Tongue (tissue), 1 donor: ENCODE measurements at regions not wholly inside any gene's neighbourhood (a gene's known extent, or its start where the extent isn't known, plus 50 kb on each side); places are given as distances from the start of the nearest gene placed in this dataset.
"Not testable (repeated sequence)": the region's sequence is repeated elsewhere in the genome, so short reads cannot be mapped to it uniquely, and the experiment has no call there.

Experiments used
- DNase-seq: peaks from one replicate; pipeline ENCODE4 v3.0.0-alpha.2; 2015

DNA sequence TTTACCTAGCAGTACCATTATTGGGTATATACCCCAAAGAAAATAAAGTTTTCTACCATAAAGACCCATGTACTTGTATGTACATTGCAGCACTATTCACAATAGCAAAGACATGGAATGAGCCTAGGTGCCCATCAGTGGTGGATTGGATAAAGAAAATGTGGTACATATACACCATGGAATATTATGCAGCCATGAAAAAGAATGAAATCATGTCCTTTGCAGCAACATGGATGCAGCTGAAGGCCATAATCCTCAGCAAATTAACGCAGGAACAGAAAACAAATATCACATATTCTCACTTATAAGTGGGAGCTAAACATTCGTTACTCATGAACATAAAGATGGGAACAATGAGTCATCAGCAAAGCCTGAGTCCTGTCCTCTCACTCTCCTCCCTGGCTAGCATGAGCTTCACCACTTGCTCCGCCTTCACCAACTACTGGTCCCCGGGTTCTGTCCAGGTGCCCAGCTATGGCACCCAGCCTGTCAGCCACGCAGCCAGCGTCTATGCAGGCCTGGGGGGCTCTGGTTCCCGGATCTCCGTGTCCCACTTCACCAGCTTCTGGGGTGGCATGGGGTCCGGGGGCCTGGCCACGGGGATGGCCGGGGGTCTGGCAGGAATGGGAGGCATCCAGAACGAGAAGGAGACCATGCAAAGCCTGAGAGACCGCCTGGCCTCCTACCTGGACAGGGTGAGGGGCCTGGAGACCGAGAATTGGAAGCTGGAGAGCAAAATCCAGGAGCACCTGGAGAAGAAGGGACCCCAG lies 562.1 kb downstream of the ZNF674 start:
- not testable (repeated sequence) for DNase-seq

DNA sequence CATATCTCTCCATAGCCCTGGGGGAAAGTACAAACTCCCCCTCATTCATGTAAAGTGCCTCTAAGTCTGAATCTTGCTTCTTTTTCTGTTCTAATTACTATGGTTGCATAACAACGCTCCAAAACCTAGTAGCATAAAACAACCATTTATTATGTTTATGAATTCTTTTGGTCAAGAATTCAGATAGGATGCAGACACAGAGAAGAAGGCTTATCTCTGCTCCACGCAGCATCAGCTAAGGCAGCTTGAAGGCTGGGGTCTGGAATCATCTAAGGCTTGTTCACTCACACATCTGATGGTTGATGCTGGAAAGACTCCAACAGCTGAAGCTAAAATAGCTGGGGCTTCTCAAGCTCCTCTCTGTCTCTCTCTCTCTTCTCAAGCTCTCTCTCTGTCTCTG lies 564.5 kb downstream of the ZNF674 start:
- no peak for DNase-seq

DNA sequence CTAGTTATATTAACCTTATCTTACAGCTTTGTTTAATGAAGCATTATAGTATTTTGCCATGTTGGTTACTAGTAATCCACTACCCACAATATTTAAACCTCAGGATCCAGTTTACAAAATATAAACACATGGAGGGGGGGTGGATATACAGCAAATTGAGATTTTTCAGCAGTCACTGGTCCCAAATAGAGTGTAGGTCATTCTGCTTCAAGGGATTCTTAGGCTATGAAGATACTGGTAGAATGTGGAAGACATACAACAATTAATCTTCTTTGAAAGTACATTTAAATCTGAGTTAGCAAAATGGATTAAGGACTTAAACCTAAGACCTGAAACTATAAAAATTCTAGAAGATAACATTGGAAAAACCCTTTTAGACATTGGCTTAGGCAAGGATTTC lies 569.6 kb downstream of the ZNF674 start:
- no peak for DNase-seq

DNA sequence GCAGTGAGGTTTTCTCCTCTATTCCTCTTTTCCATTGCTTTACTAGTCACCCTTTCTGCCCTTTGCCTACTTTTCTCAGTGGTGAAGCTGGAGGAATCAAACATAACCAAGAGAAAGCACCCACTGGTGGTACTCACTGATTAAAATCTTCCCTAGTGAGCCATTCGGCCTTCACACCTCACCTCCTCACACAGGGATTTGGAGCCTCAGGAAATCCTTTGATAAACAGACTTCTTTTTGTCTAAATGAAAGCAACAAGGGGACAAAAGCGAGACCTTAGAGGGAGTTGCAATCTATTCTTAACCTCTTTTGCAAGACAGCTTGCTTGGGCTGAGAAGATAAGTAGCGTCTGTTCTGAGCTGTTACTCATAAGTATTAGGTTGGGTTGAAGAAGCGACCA lies 572.6 kb downstream of the ZNF674 start:
- DNase-seq, result no peak

DNA sequence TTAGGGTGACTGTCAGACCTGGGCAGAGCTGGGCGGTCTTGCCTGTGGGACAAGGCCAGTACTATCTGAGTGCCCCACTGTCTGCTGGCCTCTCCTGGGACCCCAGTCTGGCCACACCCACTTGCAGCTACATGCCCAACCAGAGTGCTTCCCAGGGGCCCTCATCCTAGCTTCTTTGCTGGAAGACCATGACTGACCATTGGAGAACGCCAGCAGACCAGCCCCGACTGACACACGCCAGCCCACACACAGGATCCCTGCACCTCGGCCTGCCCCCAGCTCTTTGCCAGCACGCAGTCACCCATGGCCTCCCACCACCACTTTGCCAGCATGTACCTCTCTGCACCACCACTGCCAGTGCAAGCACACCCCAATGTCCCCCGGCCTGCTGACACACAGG lies 585.7 kb downstream of the ZNF674 start:
- DNase-seq, result no peak

DNA sequence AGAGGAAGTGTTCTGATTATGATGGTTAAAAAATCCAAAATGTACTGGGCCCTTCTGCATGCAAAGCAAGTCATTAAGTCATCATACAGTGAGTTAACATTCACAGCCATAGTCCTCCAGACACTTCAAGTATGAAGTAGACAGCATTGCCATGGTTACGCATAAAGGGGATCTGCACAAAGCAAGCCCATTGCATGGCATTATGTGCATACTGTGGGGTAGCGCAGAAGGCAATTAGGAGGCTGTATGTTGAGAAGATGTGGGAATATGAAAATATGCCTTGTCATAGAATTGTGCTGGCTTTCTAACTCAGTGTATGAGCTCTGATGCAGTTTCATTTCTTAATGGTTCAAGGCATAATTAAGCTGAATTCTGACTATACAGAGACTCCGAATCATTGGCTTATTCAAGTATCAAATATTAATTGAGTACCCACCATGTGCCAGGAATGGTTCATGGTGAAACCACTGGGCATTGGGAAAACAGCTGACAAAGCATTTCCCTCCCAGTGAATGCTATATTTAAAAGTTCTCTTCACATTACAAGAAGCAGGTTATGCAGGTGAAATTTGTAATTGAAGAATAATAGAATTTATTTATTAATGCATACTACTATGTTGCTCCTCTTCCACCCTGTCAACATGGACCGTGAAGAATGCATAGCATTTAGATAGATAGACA lies 588.9 kb downstream of the ZNF674 start:
- DNase-seq, result no peak

DNA sequence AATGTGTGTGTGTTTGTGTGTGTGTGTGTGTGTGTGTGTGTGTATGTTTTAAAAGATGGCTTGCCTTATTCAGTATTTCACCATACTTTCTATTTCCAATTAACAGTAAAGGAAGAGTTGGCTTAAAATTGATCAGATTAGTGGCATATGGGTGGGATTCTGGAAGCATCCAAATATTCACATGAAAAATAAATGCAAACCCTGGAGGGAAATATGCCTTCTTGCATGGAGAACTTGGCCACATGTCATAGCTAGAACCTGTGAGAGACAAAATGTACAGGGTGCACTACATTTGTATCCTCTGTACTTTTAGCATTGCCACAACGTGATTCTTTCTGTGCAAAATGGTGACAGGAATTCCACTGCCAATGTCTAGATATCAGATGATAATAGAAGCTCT lies 589.6 kb downstream of the ZNF674 start:
- DNase-seq, result no peak

DNA sequence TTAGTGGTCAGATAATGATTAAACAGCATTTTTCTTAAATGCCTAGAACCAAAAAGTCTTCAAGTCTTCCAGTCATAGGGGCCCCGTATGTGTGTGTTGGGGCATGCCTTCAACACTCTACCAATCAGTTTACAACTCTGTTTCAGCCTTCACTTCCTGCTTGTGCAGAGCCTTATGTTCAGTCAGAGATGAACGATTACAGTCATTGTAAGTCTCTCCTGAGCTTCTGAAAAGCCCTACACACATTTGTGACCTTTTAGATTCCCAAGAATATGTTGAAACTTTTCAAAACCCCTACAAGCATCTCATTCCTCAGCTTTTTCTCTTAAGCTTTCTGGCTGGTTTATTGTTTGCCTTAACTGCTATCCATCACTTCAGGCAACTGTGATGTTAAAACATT lies 591.2 kb downstream of the ZNF674 start:
- no peak for DNase-seq

DNA sequence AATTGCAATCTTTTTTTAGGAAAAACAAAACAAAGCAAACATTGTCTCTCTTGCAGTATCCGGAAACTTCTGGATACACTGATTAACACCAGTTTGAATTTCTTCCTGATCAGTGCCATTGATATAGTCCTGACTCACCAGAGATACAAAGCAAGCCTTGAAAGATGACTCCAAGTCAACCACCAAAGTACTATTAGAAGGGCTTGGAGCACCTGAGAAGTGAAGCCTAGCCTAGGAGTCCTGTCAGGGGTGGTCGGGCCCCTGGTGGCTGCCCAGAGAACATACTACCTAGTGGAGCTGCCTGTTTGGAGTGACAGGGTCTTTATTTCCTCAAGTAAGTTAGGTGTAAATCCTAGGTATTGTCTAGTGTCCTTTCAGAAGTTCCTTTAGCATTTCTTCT lies 593.2 kb downstream of the ZNF674 start:
- DNase-seq, result no peak

DNA sequence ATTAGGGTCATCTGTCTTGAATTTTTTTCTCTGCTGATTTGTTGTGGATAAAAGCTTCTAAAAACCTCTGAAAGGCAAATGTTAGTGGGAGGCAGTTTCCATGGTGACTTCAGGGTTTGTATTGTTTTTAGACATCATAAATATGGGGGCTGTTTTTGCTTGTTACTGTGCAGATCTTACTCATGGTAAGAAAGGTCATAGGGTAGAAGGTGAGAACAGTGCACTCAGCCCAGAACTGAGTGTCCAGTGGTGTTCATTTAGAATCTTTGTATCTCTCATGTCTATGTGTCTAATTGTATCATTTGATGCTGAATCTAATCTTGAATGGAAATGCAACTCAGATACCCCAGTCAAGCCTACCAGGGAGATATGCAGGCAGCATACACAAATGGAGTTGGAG lies 609.8 kb downstream of the ZNF674 start:
- no peak for DNase-seq

DNA sequence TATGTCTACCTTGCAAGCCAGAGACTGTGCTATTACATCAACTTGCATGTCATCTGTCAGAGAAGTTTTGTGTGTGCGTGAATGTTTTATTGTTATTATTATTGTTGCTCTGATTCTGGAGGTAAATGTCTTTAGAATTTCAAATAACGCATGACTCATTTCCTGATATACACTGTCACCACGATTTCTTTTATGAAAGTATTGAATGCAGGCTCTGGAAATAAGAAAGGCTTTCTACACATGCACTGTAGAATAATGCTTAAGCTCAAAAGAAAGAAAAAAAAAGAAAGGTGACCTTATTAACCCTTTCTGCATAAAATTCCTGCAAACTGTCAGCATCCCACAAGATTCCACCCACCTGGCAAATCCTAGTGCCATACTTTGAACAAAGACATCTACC lies 632.9 kb downstream of the ZNF674 start:
- DNase-seq, result no peak

DNA sequence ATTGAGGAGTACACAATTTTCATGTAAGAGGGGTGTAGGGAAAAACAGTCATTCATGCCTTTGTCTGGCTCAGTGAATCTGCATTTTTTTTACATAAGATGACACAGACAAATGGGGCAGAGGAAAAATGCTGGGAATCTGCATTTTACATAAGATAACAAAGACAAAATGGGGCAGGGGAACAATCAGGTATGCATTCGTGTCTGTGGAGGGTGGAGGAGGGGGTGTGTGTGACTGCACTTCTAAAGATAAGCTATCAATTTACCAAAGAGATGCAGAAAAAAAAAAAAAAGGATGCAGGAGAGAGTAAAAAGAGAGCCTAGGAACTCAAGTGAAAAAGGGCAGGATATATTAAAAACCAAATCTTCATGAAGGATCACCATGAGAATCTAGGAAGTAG lies 637.4 kb downstream of the ZNF674 start:
- DNase-seq, result no peak

DNA sequence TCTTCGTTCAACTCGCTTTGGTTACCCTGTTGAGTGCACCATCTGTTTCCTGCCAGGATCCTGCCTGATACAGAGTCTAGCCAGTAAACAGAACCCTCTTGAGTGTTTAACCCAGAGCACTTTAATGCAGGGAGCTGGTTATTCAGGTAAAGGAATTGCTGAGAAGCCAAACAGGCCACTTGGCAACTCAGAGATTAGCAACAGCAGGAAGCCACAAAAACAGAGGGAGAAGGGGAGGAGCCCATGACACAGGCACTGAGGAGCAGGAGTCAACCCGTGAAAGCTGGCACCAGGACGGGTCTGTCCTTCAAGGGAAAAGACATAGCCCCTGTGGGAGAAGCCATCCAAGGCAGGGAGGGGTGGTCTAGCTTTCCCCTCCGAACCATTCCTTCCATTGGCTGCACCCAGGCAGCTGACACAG lies 641.4 kb downstream of the ZNF674 start:
- no peak for DNase-seq

DNA sequence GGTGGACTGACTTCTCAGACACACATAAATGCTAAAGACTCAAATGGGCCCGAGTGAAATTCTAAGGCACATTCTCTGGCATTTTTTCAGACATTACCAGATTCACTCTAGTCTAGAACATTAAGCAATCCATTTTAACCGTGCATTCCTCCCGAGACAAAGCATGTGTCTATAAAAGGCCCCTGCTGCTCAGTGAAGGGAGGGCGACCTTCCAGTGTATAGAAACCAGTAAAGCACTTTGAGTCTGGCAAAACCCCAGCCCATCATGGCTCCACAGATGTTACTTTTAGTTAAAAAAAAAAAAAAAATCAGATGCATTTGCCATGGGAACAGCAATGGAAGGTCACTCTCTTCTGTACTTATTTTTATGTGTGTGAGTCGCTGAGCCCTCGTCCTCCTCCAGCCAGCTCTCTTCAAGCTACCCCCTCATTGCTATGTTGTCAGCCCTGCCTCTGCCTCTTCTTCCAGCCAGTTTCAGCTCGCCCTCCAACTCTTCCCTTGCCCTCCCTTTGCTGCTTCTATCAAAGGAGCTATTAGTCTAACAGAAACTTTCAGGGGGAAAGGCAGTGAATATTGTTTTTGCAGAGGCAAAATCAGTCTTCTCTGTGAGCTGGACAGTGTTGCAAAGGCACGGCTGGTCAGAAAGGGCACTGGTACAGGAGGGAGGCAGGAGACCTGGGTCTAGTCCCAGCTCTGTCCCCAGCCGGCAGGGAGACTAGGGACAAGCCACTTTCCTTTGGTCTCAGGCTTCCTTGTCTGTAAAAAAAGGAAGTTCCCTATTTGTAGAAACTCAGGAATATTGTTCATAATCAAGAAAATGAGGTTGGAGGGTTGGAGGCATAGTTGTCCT lies 644.2 kb downstream of the ZNF674 start:
- peak; percentile 2 for DNase-seq

DNA sequence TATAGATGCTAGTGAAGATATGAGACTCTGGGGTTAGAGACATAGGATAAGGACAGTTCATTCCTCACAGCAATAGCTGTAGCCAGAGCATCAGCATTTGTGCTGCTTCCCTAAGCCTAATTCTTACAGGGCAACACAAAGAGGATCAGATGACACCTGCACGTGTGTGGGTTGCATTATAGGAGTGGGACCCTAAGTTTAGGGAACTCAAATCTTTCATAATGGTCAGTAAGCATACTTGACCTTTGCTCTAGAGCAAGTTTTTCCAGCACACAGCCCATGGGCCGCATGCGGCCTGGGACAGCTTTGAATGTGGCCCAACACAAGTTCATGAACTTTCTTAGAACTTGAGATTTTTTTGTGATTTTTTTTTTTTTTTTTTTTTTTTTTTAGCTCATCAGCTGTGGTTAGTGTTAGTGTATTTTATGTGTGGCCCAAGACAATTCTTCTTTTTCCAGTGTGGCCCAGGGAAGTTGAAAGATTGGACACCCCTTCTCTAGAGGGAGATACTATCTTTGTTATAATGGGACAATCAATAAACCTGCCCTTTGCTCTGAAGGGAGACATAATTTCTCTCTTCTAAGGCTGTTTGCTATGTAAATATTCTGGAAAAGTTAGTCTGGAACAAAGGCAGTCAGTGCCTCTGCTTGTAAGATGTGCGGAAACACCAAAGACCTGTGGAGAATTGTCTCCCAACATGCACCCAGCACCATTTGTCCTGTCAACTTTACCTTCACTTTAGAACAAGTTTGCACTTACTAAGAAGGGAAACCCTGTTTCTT lies 650.2 kb downstream of the ZNF674 start:
- no peak for DNase-seq

DNA sequence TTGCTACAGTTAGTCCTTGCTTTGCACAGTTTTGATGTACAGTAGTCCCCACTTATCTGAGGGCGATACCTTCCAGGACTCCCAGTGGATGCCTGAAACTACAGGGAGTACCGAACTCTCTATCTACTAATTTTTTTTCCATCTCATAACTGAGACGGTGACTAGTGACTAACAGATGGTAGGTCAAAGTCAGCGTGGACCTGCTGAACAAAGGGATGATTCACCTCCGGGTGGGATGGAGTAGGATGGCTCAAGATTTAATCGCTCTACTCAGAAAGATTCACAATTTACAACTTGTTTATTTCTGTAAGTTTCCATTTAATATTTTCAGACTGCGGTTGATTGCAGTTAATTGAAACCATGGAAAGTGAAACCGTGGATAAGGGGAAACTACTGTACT lies 655.8 kb downstream of the ZNF674 start:
- DNase-seq, result no peak

DNA sequence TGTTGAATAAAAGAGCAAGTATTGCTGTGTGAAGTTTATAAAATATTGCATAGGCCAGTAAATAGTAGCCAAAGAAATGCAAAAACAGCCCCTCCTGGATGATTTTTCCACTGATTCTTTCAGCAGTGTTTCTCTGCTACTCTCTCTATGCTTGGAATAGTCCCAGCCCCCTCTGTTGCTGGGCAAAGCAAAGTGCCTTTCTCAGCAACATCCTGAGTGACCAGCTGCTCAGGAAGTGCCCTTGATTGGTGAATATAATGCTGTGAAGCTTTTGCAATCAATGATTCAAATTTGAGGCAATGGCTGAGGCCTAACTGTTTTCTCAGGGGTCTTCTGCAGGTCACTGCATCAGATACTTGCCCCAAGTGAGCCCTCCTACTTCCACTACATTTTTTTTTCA lies 656.7 kb downstream of the ZNF674 start:
- no peak for DNase-seq

DNA sequence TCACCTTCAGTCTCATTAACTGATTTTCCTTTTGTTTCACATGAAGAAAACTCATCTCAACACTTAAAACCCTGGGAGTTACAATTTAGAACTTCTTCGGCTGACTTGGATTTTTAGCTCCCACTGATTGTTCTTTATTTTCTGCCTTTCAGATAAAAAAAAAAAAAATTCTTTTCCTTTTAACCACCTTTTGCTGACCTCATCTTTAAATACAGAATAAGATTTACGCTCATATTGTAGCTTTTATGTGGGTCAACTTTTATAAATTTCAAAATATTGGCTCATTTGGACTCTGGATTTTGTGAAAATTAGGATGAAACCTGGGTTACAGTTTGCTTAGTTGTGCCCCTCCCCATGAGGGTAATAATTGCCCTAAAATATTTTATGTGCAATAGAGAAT lies 659.3 kb downstream of the ZNF674 start:
- DNase-seq, result no peak

DNA sequence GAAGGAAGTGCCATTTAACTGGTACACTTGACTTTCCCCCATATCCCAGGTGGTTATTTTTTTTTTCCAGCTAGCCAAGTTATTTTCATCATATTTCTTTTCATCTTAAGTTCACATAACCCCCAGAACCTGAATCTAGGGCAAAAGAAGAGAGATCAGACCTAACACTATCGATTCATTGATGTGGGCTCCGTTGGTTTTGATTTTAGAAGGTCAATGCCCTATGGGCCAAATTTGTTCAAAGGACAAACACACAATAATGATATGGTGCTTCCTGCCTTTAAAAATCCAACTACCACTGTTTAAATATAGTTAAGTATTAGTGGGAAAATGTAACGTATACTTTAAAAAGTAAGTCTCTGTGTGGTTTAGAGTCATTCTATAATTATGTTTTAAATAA lies 665.7 kb downstream of the ZNF674 start:
- no peak for DNase-seq

DNA sequence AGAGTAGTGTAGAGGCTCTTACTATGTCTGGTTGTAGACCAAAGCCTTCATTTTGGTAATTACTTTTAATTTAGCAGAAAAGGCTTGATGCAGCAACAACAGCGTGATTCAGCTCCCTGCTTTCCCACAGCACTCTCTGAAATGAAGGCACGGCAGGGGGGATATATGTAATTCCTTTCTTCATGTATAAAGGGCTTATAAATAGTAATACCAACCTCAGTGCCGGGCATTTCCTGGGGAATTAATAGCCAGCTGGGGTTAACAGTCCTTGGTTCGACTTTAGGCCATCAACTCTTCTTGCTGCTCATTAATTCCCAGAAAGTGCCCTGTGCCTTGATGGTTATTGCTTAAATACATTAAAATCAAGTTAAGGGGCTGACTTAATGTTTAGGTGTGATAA lies 669.0 kb downstream of the ZNF674 start:
- no peak for DNase-seq

DNA sequence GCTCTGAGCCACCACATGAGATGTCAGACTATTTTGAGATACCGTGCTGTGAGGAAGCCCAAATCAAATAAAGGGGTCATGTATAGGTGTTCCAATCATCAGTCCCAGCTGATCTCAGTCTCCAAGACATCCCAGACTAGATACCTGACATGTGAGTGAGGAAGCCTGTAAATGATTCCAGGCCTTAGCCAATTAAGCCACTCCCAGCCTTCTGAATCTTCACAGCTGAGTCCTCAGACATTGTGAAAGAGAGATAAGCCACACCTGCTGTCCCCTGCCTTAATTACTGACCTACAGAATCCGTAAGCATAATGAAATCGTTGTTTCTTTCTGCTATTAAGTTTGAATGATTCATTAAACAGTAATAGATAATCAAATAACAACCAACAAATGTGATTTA lies 671.4 kb downstream of the ZNF674 start:
- no peak for DNase-seq

DNA sequence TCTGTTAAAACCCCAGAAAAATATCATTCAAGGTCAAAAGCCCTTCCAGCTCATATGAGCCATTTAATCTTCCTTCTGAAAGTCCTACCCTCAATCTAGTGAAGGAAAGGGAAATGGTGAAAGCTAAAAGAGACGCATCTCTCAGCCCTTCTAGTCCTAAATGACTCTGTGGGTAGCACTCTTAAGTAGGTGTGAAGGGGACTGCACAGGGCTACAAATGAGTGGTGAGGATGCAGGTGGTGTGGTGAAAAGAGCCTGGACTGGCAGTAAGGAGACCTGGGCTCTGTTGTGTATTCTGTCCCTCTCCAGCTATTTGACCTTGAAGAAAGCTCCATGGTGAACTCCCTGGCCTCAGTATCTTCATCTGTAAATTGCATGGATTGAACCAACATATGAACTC lies 671.8 kb upstream of the DIPK2B start:
- DNase-seq, result no peak

DNA sequence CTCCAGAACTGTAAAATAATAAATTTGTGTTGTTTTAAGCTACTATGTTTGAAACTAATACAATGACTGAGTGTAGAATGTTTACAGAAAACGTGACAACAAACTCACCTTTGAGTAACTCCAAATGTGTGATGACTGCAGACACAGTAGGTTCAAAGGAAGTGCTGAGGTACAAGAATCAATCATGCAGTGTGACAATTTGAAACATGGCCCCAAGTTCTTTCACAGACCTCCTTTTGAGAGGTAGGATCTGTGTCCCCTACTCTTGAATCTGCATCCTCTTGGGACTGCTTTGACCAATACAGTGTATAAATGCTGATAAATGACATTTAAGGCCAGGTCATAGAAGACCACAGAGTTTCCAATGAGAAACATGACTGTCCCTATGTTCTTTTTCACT lies 667.7 kb upstream of the DIPK2B start:
- no peak for DNase-seq
